ENCODE measurements at regions not wholly inside any gene's neighbourhood (a gene's known extent, or its start where the extent isn't known, plus 50 kb on each side); places are given as distances from the start of the nearest gene placed in this dataset.
"Not testable (repeated sequence)": the region's sequence is repeated elsewhere in the genome, so short reads cannot be mapped to it uniquely, and the experiment has no call there.

DNA sequence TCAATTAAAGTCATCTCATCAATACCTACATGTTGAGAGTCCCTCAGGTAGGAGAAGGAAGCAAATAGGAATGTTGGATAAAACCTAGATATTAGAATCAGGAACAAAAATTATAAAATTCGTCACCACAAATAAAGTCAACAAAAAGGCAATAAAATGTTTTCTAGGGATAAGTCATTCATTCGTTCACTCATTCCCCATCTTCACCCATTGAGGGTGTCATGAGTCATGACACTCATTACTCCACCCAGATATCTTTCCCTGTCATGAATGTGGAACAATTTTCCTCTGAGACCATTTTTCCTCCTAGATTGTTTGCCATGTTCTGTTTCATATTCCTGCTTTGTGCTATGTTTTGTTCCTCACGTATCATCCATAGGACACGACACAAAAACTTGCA is 50.9 kb upstream of the OLIG3 start:
- no peaks in the 10 kb centered on the region for H3K4me1 ChIP-seq (ENCODE audit: control insufficient read depth in 1 of 2, insufficient read depth in 2 of 2, low read length in 2 of 2)
- no peak for ATAC-seq (ENCODE audit: low FRiP score)
- H3K27me3 ChIP-seq (ENCODE audit: control insufficient read depth in 1 of 2, insufficient read depth in 2 of 2, low read length in 1 of 2), result peaks cover 0 to 1% of the 10 kb centered on the region in 2 donors
- H3K27ac ChIP-seq (ENCODE audit: low read depth in 1 of 2, low read length in 2 of 2), result no peak overlapping the region
- 86 to 88% methylated on average over 4 of the region's 4 CpGs for WGBS, 2 donors
- no peak overlapping the region for H3K4me3 ChIP-seq (ENCODE audit: low read length in 2 of 2)
- no peak for DNase-seq
- no peaks in the 10 kb centered on the region for H3K9me3 ChIP-seq (ENCODE audit: control insufficient read depth, low read length)
- H3K36me3 ChIP-seq (ENCODE audit: control insufficient read depth in 1 of 2, insufficient read depth in 2 of 2, low read length in 1 of 2), result no peaks in the 10 kb centered on the region
- intact Hi-C loops (cut with DNase I), result no loop called here

DNA sequence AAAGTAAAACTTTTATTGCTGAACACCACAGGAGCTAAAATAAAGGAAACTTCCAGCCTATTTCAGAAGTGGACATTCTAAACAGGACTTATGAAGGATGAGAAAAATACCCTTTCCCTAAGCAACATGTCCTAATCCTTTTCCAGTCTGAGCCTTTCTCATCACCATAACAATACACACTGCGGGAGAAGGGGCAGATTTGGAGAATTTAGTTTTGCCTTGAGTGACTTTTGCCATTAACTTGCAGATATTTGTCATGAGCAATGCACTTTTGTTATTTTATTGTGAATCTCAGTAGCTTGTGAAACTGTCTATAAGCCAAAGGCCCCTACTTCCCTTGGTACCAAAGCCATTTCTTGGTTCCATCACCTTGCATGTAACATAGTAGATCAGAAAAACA is 53.0 kb upstream of the OLIG3 start:
- DNase-seq, result no peak

DNA sequence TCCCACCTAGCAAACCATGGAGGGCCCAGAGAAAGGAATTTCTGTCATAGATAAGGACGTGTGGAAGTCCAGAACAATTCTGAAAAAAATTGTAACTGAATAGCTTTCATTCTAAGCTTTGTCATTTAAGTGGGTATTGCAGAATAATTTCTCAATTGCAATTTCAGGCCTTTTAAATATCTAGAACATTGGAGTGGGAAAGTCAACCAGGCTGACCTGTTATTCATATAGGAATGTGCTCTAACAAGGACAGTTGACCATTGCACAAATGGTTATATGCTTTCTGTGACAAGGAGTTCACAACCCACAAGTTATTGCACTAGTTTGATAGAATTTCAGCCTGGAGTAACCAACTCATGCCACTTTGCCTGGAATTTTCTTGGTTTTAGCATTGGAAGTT is 53.4 kb upstream of the OLIG3 start:
- H3K9me3 ChIP-seq (ENCODE audit: control insufficient read depth, low read length), result no peaks in the 10 kb centered on the region
- H3K27me3 ChIP-seq (ENCODE audit: control insufficient read depth in 1 of 2, insufficient read depth in 2 of 2, low read length in 1 of 2), result peaks cover 0 to 1% of the 10 kb centered on the region in 2 donors
- no peak overlapping the region for H3K4me3 ChIP-seq (ENCODE audit: low read length in 2 of 2)
- H3K36me3 ChIP-seq (ENCODE audit: control insufficient read depth in 1 of 2, insufficient read depth in 2 of 2, low read length in 1 of 2), result no peaks in the 10 kb centered on the region
- DNase-seq (no peak), ATAC-seq (ENCODE audit: low FRiP score) (no peak)
- no peaks in the 10 kb centered on the region for H3K4me1 ChIP-seq (ENCODE audit: control insufficient read depth in 1 of 2, insufficient read depth in 2 of 2, low read length in 2 of 2)
- 8 to 13% methylated on average over 1 of the region's 1 CpG for WGBS, 2 donors
- intact Hi-C loops (cut with DNase I), result no loop called here
- H3K27ac ChIP-seq (ENCODE audit: low read depth in 1 of 2, low read length in 2 of 2), result no peak overlapping the region

More for the DNA sequence above, 53.0 kb upstream of the OLIG3 start:
- H3K9me3 ChIP-seq (ENCODE audit: control insufficient read depth, low read length), result no peaks in the 10 kb centered on the region
- WGBS, 2 donors, result 17 to 33% methylated on average over 1 of the region's 1 CpG
- peaks cover 0 to 1% of the 10 kb centered on the region in 2 donors for H3K27me3 ChIP-seq (ENCODE audit: control insufficient read depth in 1 of 2, insufficient read depth in 2 of 2, low read length in 1 of 2)
- no peak overlapping the region for H3K27ac ChIP-seq (ENCODE audit: low read depth in 1 of 2, low read length in 2 of 2)
- ATAC-seq (ENCODE audit: low FRiP score), result no peak
- no peaks in the 10 kb centered on the region for H3K36me3 ChIP-seq (ENCODE audit: control insufficient read depth in 1 of 2, insufficient read depth in 2 of 2, low read length in 1 of 2)
- intact Hi-C loops (cut with DNase I), result no loop called here
- H3K4me3 ChIP-seq (ENCODE audit: low read length in 2 of 2), result no peak overlapping the region
- H3K4me1 ChIP-seq (ENCODE audit: control insufficient read depth in 1 of 2, insufficient read depth in 2 of 2, low read length in 2 of 2), result no peaks in the 10 kb centered on the region

DNA sequence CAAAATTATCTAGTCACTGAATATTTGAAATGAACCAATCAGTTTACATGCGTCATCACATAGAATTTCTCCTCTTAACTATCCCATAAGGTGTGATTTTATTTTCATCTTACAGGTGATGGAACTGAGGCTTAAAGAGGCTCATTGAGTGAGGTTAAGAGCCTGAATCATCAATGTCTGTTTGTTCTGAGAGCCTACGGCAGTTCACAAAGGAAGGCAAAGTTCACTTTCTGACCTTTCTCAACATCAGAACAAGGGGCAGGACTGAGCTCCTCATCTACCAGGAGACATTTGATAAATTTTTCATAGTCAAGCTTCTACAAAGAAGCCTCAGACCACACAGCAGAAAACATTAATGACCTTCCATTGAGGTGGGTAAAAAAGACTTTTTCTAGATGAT is 54.9 kb upstream of the OLIG3 start:
- no peaks in the 10 kb centered on the region for H3K4me1 ChIP-seq (ENCODE audit: control insufficient read depth in 1 of 2, insufficient read depth in 2 of 2, low read length in 2 of 2)
- H3K27ac ChIP-seq (ENCODE audit: low read depth in 1 of 2, low read length in 2 of 2), result no peak overlapping the region
- DNase-seq (no peak), ATAC-seq (ENCODE audit: low FRiP score) (no peak)
- no peaks in the 10 kb centered on the region for H3K36me3 ChIP-seq (ENCODE audit: control insufficient read depth in 1 of 2, insufficient read depth in 2 of 2, low read length in 1 of 2)
- H3K27me3 ChIP-seq (ENCODE audit: control insufficient read depth in 1 of 2, insufficient read depth in 2 of 2, low read length in 1 of 2), result peaks cover 0 to 1% of the 10 kb centered on the region in 2 donors
- no peaks in the 10 kb centered on the region for H3K9me3 ChIP-seq (ENCODE audit: control insufficient read depth, low read length)
- intact Hi-C loops (cut with DNase I), result no loop called here
- WGBS, 2 donors, result 78 to 87% methylated on average over 2 of the region's 2 CpGs
- H3K4me3 ChIP-seq (ENCODE audit: low read length in 2 of 2), result no peak overlapping the region

DNA sequence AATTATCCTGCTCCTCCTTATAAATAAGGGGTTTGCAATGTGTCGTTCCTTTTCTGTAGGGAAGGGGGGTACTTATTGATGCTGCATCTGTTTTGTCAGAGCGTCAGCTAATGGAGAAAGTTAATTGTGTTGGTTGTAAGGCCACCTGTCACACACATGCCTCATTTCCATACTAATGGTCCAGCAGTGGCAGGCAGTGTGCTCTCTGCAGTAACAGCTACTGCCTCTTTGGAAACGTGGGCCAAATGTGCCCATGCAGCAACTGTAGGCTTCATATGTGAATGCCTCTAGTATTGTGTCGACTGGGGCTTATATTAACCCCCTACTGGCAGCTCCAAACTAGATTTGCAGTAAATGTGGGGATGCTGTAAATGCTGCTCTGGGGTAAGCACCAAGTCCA is 56.3 kb upstream of the OLIG3 start:
- Histone ChIP-seq H3K4me1 (ENCODE audit: control insufficient read depth in 1 of 2, insufficient read depth in 2 of 2, low read length in 2 of 2) (no peaks in the 10 kb centered on the region), H3K36me3 (ENCODE audit: control insufficient read depth in 1 of 2, insufficient read depth in 2 of 2, low read length in 1 of 2) (no peaks in the 10 kb centered on the region), H3K27me3 (ENCODE audit: control insufficient read depth in 1 of 2, insufficient read depth in 2 of 2, low read length in 1 of 2) (peaks cover 0 to 1% of the 10 kb centered on the region in 2 donors), H3K27ac (ENCODE audit: low read depth in 1 of 2, low read length in 2 of 2) (no peak overlapping the region), H3K4me3 (ENCODE audit: low read length in 2 of 2) (no peak overlapping the region), H3K9me3 (ENCODE audit: control insufficient read depth, low read length) (no peaks in the 10 kb centered on the region)
- no peak for ATAC-seq (ENCODE audit: low FRiP score)
- DNase-seq, result no peak
- WGBS, 2 donors, result 21 to 28% methylated on average over 4 of the region's 4 CpGs
- intact Hi-C loops (cut with DNase I), result no loop called here

DNA sequence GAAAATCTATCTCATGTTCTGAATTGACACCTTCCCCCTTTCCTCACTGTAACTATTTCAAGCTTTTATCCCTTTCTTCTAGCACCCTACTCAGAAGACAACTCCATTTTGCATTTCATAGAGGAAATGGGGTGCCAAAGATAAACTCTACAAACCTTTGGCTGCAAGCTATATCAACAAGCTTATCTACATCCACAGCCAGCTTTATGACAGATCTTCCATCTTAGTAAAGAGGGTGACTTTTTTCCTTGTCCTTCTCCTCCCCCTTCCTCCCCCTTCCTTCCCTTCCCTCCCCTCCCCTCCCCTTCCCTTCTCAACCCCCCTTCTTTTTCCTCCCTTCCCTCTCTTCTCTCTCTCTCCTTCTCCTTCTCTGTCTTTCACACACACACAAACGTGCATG is 58.0 kb upstream of the OLIG3 start:
- no peak for DNase-seq
- intact Hi-C loops (cut with DNase I), result no loop called here
- H3K4me1 ChIP-seq (ENCODE audit: control insufficient read depth in 1 of 2, insufficient read depth in 2 of 2, low read length in 2 of 2), result no peaks in the 10 kb centered on the region
- 32 to 54% methylated on average over 1 of the region's 1 CpG for WGBS, 2 donors
- H3K9me3 ChIP-seq (ENCODE audit: control insufficient read depth, low read length), result no peaks in the 10 kb centered on the region
- no peak for ATAC-seq (ENCODE audit: low FRiP score)
- H3K36me3 ChIP-seq (ENCODE audit: control insufficient read depth in 1 of 2, insufficient read depth in 2 of 2, low read length in 1 of 2), result no peaks in the 10 kb centered on the region
- H3K27me3 ChIP-seq (ENCODE audit: control insufficient read depth in 1 of 2, insufficient read depth in 2 of 2, low read length in 1 of 2), result peaks cover 0 to 1% of the 10 kb centered on the region in 2 donors
- no peak overlapping the region for H3K27ac ChIP-seq (ENCODE audit: low read depth in 1 of 2, low read length in 2 of 2)
- no peak overlapping the region for H3K4me3 ChIP-seq (ENCODE audit: low read length in 2 of 2)

DNA sequence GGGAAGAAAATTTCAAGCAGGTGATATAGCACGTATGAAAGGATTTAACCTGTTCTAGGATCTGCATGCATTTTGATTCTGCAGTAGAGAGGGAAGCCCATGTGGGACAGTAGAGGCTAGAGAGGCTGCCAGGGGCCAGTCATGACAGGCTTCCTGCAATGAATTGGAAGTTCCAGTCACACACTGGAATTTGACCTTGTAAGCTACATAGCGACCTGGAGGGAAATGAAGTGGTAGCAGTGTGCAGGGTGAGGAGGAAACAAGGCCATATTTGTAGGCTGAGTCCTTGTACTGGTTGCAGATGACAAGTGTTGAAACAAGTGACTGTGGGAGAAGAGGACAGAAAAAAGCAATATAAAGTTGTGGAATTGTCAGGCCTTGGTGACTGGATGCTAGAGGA is 58.6 kb upstream of the OLIG3 start:
- intact Hi-C loops (cut with DNase I), result no loop called here
- WGBS, 2 donors, result 57 to 60% methylated on average over 2 of the region's 2 CpGs
- ATAC-seq (ENCODE audit: low FRiP score), result no peak

DNA sequence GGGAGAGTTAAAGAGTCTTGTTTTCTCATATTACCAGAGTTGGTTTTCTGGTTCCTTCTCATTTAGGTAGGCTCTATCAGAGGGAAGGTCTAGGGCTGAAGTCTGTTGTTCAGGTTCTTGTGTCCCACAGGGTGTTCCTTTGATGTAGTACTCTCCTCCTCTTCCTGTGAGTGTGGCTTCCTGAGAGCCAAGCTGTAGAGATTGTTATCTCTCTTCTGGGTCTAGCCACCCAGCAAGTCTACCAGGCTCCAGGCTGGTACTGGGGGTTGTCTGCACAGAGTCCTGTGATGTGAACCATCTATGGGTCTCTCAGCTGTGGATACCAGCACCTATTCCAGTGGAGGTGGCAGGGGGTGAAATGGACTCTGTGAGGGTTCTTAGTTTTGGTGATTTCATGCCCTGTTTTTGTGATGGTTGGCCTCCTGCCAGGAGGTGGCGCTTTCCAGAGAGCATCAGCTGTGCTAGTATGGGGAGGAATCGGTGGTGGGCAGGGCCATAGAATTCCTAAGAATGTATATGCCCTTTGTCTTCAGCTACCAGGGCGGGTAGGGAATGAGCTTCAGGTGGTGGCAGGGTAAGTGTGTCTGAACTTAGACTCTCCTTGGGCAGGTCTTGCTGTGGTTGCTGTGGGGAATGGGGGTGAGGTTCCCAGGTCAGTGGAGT is 65.5 kb upstream of the OLIG3 start:
- H3K27ac ChIP-seq (ENCODE audit: low read depth in 1 of 2, low read length in 2 of 2); H3K36me3 ChIP-seq (ENCODE audit: control insufficient read depth in 1 of 2, insufficient read depth in 2 of 2, low read length in 1 of 2); DNase-seq; intact Hi-C loops (cut with DNase I); H3K9me3 ChIP-seq (ENCODE audit: control insufficient read depth, low read length); H3K4me1 ChIP-seq (ENCODE audit: control insufficient read depth in 1 of 2, insufficient read depth in 2 of 2, low read length in 2 of 2); H3K27me3 ChIP-seq (ENCODE audit: control insufficient read depth in 1 of 2, insufficient read depth in 2 of 2, low read length in 1 of 2); H3K4me3 ChIP-seq (ENCODE audit: low read length in 2 of 2); ATAC-seq (ENCODE audit: low FRiP score): not testable (repeated sequence)
- WGBS, 2 donors, result 64 to 81% methylated on average over 3 of the region's 3 CpGs

More for the DNA sequence above, 58.6 kb upstream of the OLIG3 start:
- no peak for DNase-seq
- H3K27ac ChIP-seq (ENCODE audit: low read depth in 1 of 2, low read length in 2 of 2), result no peak overlapping the region
- peaks cover 0 to 1% of the 10 kb centered on the region in 2 donors for H3K27me3 ChIP-seq (ENCODE audit: control insufficient read depth in 1 of 2, insufficient read depth in 2 of 2, low read length in 1 of 2)
- H3K9me3 ChIP-seq (ENCODE audit: control insufficient read depth, low read length), result no peaks in the 10 kb centered on the region
- H3K4me3 ChIP-seq (ENCODE audit: low read length in 2 of 2), result no peak overlapping the region
- no peaks in the 10 kb centered on the region for H3K4me1 ChIP-seq (ENCODE audit: control insufficient read depth in 1 of 2, insufficient read depth in 2 of 2, low read length in 2 of 2)
- H3K36me3 ChIP-seq (ENCODE audit: control insufficient read depth in 1 of 2, insufficient read depth in 2 of 2, low read length in 1 of 2), result no peaks in the 10 kb centered on the region

DNA sequence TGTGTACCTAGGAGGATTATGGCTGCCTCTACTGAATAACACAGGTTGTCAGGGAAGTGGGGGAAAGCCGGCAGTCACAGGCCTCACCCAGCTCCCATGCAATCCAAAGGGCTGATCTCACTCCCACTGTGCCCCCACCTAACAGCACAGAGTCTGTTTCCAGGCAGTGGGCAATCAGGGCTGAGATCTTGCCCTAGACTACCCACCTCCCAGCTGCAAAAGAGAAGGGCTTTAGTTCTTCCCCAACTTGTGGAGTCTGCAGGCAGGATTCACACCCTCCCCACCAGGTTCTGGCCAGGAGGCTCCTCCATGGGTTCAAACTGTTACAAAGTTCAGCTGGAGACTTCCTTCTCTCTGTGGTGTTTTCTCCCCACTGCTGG is 66.0 kb upstream of the OLIG3 start:
- intact Hi-C loops (cut with DNase I), result no loop called here
- Histone ChIP-seq H3K36me3 (ENCODE audit: control insufficient read depth in 1 of 2, insufficient read depth in 2 of 2, low read length in 1 of 2) (no peaks in the 10 kb centered on the region), H3K9me3 (ENCODE audit: control insufficient read depth, low read length) (no peaks in the 10 kb centered on the region), H3K4me1 (ENCODE audit: control insufficient read depth in 1 of 2, insufficient read depth in 2 of 2, low read length in 2 of 2) (no peaks in the 10 kb centered on the region), H3K27ac (ENCODE audit: low read depth in 1 of 2, low read length in 2 of 2) (no peak overlapping the region), H3K27me3 (ENCODE audit: control insufficient read depth in 1 of 2, insufficient read depth in 2 of 2, low read length in 1 of 2) (no peaks in the 10 kb centered on the region), H3K4me3 (ENCODE audit: low read length in 2 of 2) (no peak overlapping the region)
- 70 to 72% methylated on average over 1 of the region's 1 CpG for WGBS, 2 donors
- ATAC-seq (ENCODE audit: low FRiP score) (no peak), DNase-seq (no peak)

Data from aorta (tissue), 5 donors.